KMS-11 (cell line): ENCODE measurements at regions not wholly inside any gene's neighbourhood (a gene's known extent, or its start where the extent isn't known, plus 50 kb on each side); places are given as distances from the start of the nearest gene placed in this dataset.

Experiments used
- H2AFZ ChIP-seq: fragments of 200-600 bp; sonication (generic); 2 replicates; pipeline ENCODE4 v1.6.1; 2016; ENCODE audit warnings: antibody characterized with exemption, mixed run types, low read depth
- H3K27ac ChIP-seq: fragments of 200-600 bp; sonication (generic); 2 replicates; pipeline ENCODE4 v1.6.1; 2016; ENCODE audit warnings: mild to moderate bottlenecking, mixed run types
- H3K27me3 ChIP-seq: fragments of 200-600 bp; sonication (generic); 2 replicates; pipeline ENCODE4 v1.6.1; 2017; ENCODE audit warnings: mild to moderate bottlenecking, low read depth, mixed run types, moderate library complexity; ENCODE audit not compliant: insufficient read depth
- H3K36me3 ChIP-seq: fragments of 200-600 bp; sonication (generic); 2 replicates; pipeline ENCODE4 v1.6.1; 2017; ENCODE audit warnings: mild to moderate bottlenecking, mixed run types; ENCODE audit not compliant: insufficient read depth
- H3K4me1 ChIP-seq: fragments of 200-600 bp; sonication (generic); 2 replicates; pipeline ENCODE4 v1.6.1; 2016; ENCODE audit warnings: mild to moderate bottlenecking, low read depth, mixed run types; ENCODE audit not compliant: poor library complexity, severe bottlenecking
- H3K4me2 ChIP-seq: fragments of 200-600 bp; sonication (generic); 2 replicates; pipeline ENCODE4 v1.7.0; 2016; ENCODE audit warnings: mild to moderate bottlenecking, mixed run types
- H3K4me3 ChIP-seq: fragments of 200-600 bp; sonication (generic); IDR thresholded peaks from 2 replicates; pipeline ENCODE4 v1.6.1; 2017; ENCODE audit warnings: low read depth, low read length, mixed read lengths; ENCODE audit not compliant: insufficient read depth
- H3K79me2 ChIP-seq: fragments of 200-600 bp; sonication (generic); 2 replicates; pipeline ENCODE4 v1.6.1; 2016; ENCODE audit warnings: low read depth, mixed run types; ENCODE audit not compliant: insufficient read depth
- H3K9ac ChIP-seq: fragments of 200-600 bp; sonication (generic); 2 replicates; pipeline ENCODE4 v1.6.1; 2016; ENCODE audit warnings: mild to moderate bottlenecking, mixed run types
- H4K20me1 ChIP-seq: fragments of 200-600 bp; sonication (generic); 2 replicates; pipeline ENCODE4 v1.6.1; 2016; ENCODE audit warnings: mild to moderate bottlenecking, mixed run types; ENCODE audit not compliant: insufficient read depth
- TF ChIP-seq, protein P1 (sequence below): fragments of 200-600 bp; sonication (generic); conservative IDR thresholded peaks from 2 replicates; pipeline ENCODE4 v1.6.1; 2017; ENCODE audit warnings: low read depth, mild to moderate bottlenecking, antibody characterized with exemption, low read length, moderate library complexity, mixed read lengths

- H4K20me1 ChIP-seq = no peaks in the 10 kb centered on the region
- no peak overlapping the region for H3K4me2 ChIP-seq
- no peak overlapping the region for H2AFZ ChIP-seq
- H3K4me3 ChIP-seq = no peak overlapping the region
- no peaks in the 10 kb centered on the region for H3K79me2 ChIP-seq
- TF ChIP-seq, protein P1, sequence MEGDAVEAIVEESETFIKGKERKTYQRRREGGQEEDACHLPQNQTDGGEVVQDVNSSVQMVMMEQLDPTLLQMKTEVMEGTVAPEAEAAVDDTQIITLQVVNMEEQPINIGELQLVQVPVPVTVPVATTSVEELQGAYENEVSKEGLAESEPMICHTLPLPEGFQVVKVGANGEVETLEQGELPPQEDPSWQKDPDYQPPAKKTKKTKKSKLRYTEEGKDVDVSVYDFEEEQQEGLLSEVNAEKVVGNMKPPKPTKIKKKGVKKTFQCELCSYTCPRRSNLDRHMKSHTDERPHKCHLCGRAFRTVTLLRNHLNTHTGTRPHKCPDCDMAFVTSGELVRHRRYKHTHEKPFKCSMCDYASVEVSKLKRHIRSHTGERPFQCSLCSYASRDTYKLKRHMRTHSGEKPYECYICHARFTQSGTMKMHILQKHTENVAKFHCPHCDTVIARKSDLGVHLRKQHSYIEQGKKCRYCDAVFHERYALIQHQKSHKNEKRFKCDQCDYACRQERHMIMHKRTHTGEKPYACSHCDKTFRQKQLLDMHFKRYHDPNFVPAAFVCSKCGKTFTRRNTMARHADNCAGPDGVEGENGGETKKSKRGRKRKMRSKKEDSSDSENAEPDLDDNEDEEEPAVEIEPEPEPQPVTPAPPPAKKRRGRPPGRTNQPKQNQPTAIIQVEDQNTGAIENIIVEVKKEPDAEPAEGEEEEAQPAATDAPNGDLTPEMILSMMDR = no peak
- H3K4me1 ChIP-seq = no peaks in the 10 kb centered on the region
- H3K9ac ChIP-seq = no peak overlapping the region
- no peak overlapping the region for H3K27ac ChIP-seq
- H3K36me3 ChIP-seq = no peaks in the 10 kb centered on the region
- H3K27me3 ChIP-seq = no peaks in the 10 kb centered on the region
These were observed 426.6 kb upstream of the WWC1 start for GRCh38 chr5:167864801-167865200.

DNA sequence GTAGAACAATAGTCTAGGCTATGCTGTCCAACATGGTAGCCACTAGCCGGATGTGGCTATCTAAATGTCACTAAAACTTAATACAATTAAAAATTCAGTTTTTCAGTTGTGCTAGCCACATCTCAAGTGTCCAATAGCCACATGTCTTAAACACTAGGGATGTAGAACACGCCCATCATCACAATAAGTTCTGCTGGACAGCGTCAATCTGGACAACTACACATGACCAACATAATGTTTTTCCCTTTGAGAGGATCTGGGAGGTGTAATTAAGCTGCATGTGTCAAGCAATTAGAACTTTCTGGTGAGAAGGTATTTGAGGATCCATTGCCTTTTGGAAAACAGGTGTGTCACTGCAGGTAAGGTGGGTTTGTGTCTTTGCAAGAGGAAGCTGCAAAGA lies 424.6 kb upstream of the WWC1 start:
- no peak overlapping the region for H3K4me3 ChIP-seq
- H3K9ac ChIP-seq = no peak overlapping the region
- no peak overlapping the region for H2AFZ ChIP-seq
- TF ChIP-seq, protein P1 = no peak
- no peak overlapping the region for H3K4me2 ChIP-seq
- H3K27me3 ChIP-seq = no peaks in the 10 kb centered on the region
- no peak overlapping the region for H3K27ac ChIP-seq
- H3K79me2 ChIP-seq = no peaks in the 10 kb centered on the region
- no peaks in the 10 kb centered on the region for H3K4me1 ChIP-seq
- no peaks in the 10 kb centered on the region for H3K36me3 ChIP-seq
- H4K20me1 ChIP-seq = no peaks in the 10 kb centered on the region

GRCh38 chr5:167867281-167867680 lies 424.2 kb upstream of the WWC1 start:
- no peak overlapping the region for H3K9ac ChIP-seq
- no peaks in the 10 kb centered on the region for H3K4me1 ChIP-seq
- H3K27me3 ChIP-seq = no peaks in the 10 kb centered on the region
- H4K20me1 ChIP-seq = no peaks in the 10 kb centered on the region
- no peak overlapping the region for H3K27ac ChIP-seq
- no peaks in the 10 kb centered on the region for H3K79me2 ChIP-seq
- H3K4me2 ChIP-seq = no peak overlapping the region
- no peaks in the 10 kb centered on the region for H3K36me3 ChIP-seq
- H3K4me3 ChIP-seq = no peak overlapping the region
- TF ChIP-seq, protein P1 = no peak
- no peak overlapping the region for H2AFZ ChIP-seq

GRCh38 chr5:167869125-167869524 lies 422.3 kb upstream of the WWC1 start:
- TF ChIP-seq, protein P1 = no peak
- Histone ChIP-seq H3K27me3 (no peaks in the 10 kb centered on the region), H4K20me1 (no peaks in the 10 kb centered on the region), H3K79me2 (no peaks in the 10 kb centered on the region), H2AFZ (no peak overlapping the region), H3K36me3 (no peaks in the 10 kb centered on the region), H3K9ac (no peak overlapping the region), H3K4me3 (no peak overlapping the region), H3K27ac (no peak overlapping the region), H3K4me2 (no peak overlapping the region), H3K4me1 (no peaks in the 10 kb centered on the region)
